PC-9 (cell line): ENCODE measurements at regions not wholly inside any gene's neighbourhood (a gene's known extent, or its start where the extent isn't known, plus 50 kb on each side); places are given as distances from the start of the nearest gene placed in this dataset.

ENCODE experiments used
- CTCF ChIP-seq: fragments of 200-600 bp; sonication (generic); conservative IDR thresholded peaks from 2 replicates; pipeline ENCODE4 v1.6.1; 2017; ENCODE audit warnings: mixed run types, antibody characterized with exemption, mild to moderate bottlenecking, moderate library complexity
- EZH2 ChIP-seq: fragments of 200-600 bp; sonication (generic); IDR thresholded peaks from 2 replicates; pipeline ENCODE4 v1.8.0; 2017; ENCODE audit warnings: antibody characterized with exemption, low read depth

DNA sequence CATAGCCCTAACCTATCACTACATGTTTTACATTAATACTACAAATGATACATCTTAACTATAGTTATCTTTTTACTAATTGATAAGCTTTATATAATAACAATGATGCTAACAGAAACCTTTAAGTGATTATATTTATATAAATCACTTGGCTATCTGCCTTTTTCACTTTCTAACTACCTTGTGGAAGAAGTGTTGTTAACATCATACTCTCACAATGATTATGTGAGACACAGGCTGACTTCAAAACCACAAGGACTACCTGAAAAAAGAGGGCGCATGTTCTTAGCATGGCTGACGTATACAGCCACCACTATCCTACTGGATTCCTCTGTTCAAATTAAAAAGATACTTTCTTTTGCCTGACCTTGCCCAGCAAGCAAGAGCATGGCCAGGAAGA lies 135.3 kb upstream of the SOX5 start:
- TF ChIP-seq CTCF (no peak), EZH2 (no peak)
